Central memory CD8-positive, alpha-beta T cell (primary cell): ENCODE measurements at regions not wholly inside any gene's neighbourhood (a gene's known extent, or its start where the extent isn't known, plus 50 kb on each side); places are given as distances from the start of the nearest gene placed in this dataset.

Source experiments
- ATAC-seq: fragments of 150-1000 bp; cut with Tn5 transposase; replicated peaks from 2 replicates; pipeline ENCODE4 v1.10.0; 2022; ENCODE audit warnings: mild to moderate bottlenecking, moderate FRiP score, moderate number of reproducible peaks; ENCODE audit not compliant: poor library complexity, severe bottlenecking; ENCODE audit errors: extremely low read depth
- DNase-seq, 2 donors: peaks; one replicate each; pipeline ENCODE4 v3.0.0; 2021; ENCODE audit warnings: low spot score in 2 of 2
- H3K27ac Mint-ChIP-seq: one replicate; pipeline ENCODE4 v1.8.0; 2022; ENCODE audit warnings: low read depth, mild to moderate bottlenecking, moderate library complexity, mixed read lengths
- H3K27me3 Mint-ChIP-seq: one replicate; pipeline ENCODE4 v1.8.0; 2022; ENCODE audit warnings: mixed read lengths
- H3K36me3 Mint-ChIP-seq: one replicate; pipeline ENCODE4 v1.8.0; 2022; ENCODE audit warnings: mild to moderate bottlenecking, moderate library complexity, mixed read lengths; ENCODE audit not compliant: insufficient read depth
- H3K4me1 Mint-ChIP-seq: one replicate; pipeline ENCODE4 v1.8.0; 2022; ENCODE audit warnings: mixed read lengths
- H3K4me3 Mint-ChIP-seq: one replicate; pipeline ENCODE4 v1.8.0; 2022; ENCODE audit warnings: mild to moderate bottlenecking, moderate library complexity, mixed read lengths
- H3K9me3 Mint-ChIP-seq: one replicate; pipeline ENCODE4 v1.8.0; 2022; ENCODE audit warnings: mixed read lengths

GRCh38 chr11:134801570-134801969, 389.5 kb upstream of the B3GAT1 start:
- no peak overlapping the region for H3K4me3 Mint-ChIP-seq
- ATAC-seq (no peak), DNase-seq (no peak)
- H3K36me3 Mint-ChIP-seq = no peaks in the 10 kb centered on the region
- H3K9me3 Mint-ChIP-seq = no peaks in the 10 kb centered on the region
- H3K27ac Mint-ChIP-seq = no peak overlapping the region
- no peaks in the 10 kb centered on the region for H3K4me1 Mint-ChIP-seq
- H3K27me3 Mint-ChIP-seq = peaks cover 88% of the 10 kb centered on the region

- Mint-ChIP-seq H3K9me3 (no peaks in the 10 kb centered on the region), H3K27me3 (peaks cover 82% of the 10 kb centered on the region), H3K4me1 (no peaks in the 10 kb centered on the region), H3K27ac (no peak overlapping the region), H3K36me3 (no peaks in the 10 kb centered on the region), H3K4me3 (no peak overlapping the region)
- ATAC-seq (no peak), DNase-seq (no peak)
Observed at GRCh38 chr11:134800826-134801225, 388.8 kb upstream of the B3GAT1 start.

- ATAC-seq (no peak), DNase-seq (no peak)
- Mint-ChIP-seq H3K27ac (no peak overlapping the region), H3K9me3 (no peaks in the 10 kb centered on the region), H3K27me3 (peaks cover 75% of the 10 kb centered on the region), H3K4me1 (no peaks in the 10 kb centered on the region), H3K36me3 (no peaks in the 10 kb centered on the region), H3K4me3 (no peak overlapping the region)
Observed at GRCh38 chr11:134800130-134800529, 388.1 kb upstream of the B3GAT1 start.

GRCh38 chr11:134799386-134799785, 387.3 kb upstream of the B3GAT1 start:
- Mint-ChIP-seq H3K4me1 (no peaks in the 10 kb centered on the region), H3K9me3 (no peaks in the 10 kb centered on the region), H3K27me3 (peaks cover 69% of the 10 kb centered on the region), H3K4me3 (no peak overlapping the region), H3K27ac (no peak overlapping the region), H3K36me3 (no peaks in the 10 kb centered on the region)
- DNase-seq (no peak), ATAC-seq (no peak)

GRCh38 chr11:134797411-134798089, 385.5 kb upstream of the B3GAT1 start:
- Mint-ChIP-seq H3K36me3 (no peaks in the 10 kb centered on the region), H3K27me3 (peaks cover 61% of the 10 kb centered on the region), H3K4me1 (no peaks in the 10 kb centered on the region), H3K4me3 (no peak overlapping the region), H3K9me3 (no peaks in the 10 kb centered on the region), H3K27ac (no peak overlapping the region)
- ATAC-seq (no peak), DNase-seq (no peak)

- Mint-ChIP-seq H3K4me3 (no peak overlapping the region), H3K36me3 (no peaks in the 10 kb centered on the region), H3K4me1 (no peaks in the 10 kb centered on the region), H3K27ac (no peak overlapping the region), H3K9me3 (no peaks in the 10 kb centered on the region), H3K27me3 (peaks cover 53% of the 10 kb centered on the region)
- DNase-seq = no peak
- ATAC-seq = no peak
Observed at GRCh38 chr11:134795017-134795416, 383.0 kb upstream of the B3GAT1 start.

GRCh38 chr11:134794192-134794591, 382.1 kb upstream of the B3GAT1 start:
- Mint-ChIP-seq H3K4me1 (no peaks in the 10 kb centered on the region), H3K27ac (no peak overlapping the region), H3K4me3 (no peak overlapping the region), H3K27me3 (peaks cover 52% of the 10 kb centered on the region), H3K36me3 (no peaks in the 10 kb centered on the region), H3K9me3 (no peaks in the 10 kb centered on the region)
- DNase-seq = no peak
- ATAC-seq = no peak

GRCh38 chr11:134792677-134793076, 380.6 kb upstream of the B3GAT1 start:
- Mint-ChIP-seq H3K4me3 (no peak overlapping the region), H3K36me3 (no peaks in the 10 kb centered on the region), H3K4me1 (no peaks in the 10 kb centered on the region), H3K27me3 (peaks cover 59% of the 10 kb centered on the region), H3K9me3 (no peaks in the 10 kb centered on the region), H3K27ac (no peak overlapping the region)
- ATAC-seq (no peak), DNase-seq (no peak)

- H3K36me3 Mint-ChIP-seq = no peaks in the 10 kb centered on the region
- no peak overlapping the region for H3K4me3 Mint-ChIP-seq
- peaks cover 59% of the 10 kb centered on the region for H3K27me3 Mint-ChIP-seq
- no peak for DNase-seq
- no peak overlapping the region for H3K27ac Mint-ChIP-seq
- no peaks in the 10 kb centered on the region for H3K9me3 Mint-ChIP-seq
- ATAC-seq = no peak
- H3K4me1 Mint-ChIP-seq = no peaks in the 10 kb centered on the region
Observed at GRCh38 chr11:134792044-134792443, 380.0 kb upstream of the B3GAT1 start.

GRCh38 chr11:134791102-134791501, 379.1 kb upstream of the B3GAT1 start:
- Mint-ChIP-seq H3K27me3 (peaks cover 62% of the 10 kb centered on the region), H3K9me3 (no peaks in the 10 kb centered on the region), H3K4me3 (no peak overlapping the region), H3K36me3 (no peaks in the 10 kb centered on the region), H3K4me1 (no peaks in the 10 kb centered on the region), H3K27ac (no peak overlapping the region)
- DNase-seq = no peak
- no peak for ATAC-seq

GRCh38 chr11:134789104-134789503, 377.1 kb upstream of the B3GAT1 start:
- peaks cover 69% of the 10 kb centered on the region for H3K27me3 Mint-ChIP-seq

GRCh38 chr11:134786636-134787035, 374.6 kb upstream of the B3GAT1 start:
- Mint-ChIP-seq H3K36me3 (no peaks in the 10 kb centered on the region), H3K27ac (no peak overlapping the region), H3K4me3 (no peak overlapping the region), H3K9me3 (no peaks in the 10 kb centered on the region), H3K27me3 (peaks cover 79% of the 10 kb centered on the region), H3K4me1 (no peaks in the 10 kb centered on the region)
- ATAC-seq (no peak), DNase-seq (no peak)

More at GRCh38 chr11:134789104-134789503, 377.1 kb upstream of the B3GAT1 start:
- no peaks in the 10 kb centered on the region for H3K4me1 Mint-ChIP-seq
- no peak overlapping the region for H3K4me3 Mint-ChIP-seq
- H3K36me3 Mint-ChIP-seq = no peaks in the 10 kb centered on the region
- no peak for ATAC-seq
- no peak overlapping the region for H3K27ac Mint-ChIP-seq
- H3K9me3 Mint-ChIP-seq = no peaks in the 10 kb centered on the region
- DNase-seq = no peak

GRCh38 chr11:134785660-134786284, 373.7 kb upstream of the B3GAT1 start:
- Mint-ChIP-seq H3K9me3 (no peaks in the 10 kb centered on the region), H3K27me3 (peaks cover 82% of the 10 kb centered on the region), H3K36me3 (no peaks in the 10 kb centered on the region), H3K4me1 (no peaks in the 10 kb centered on the region), H3K4me3 (no peak overlapping the region), H3K27ac (no peak overlapping the region)
- DNase-seq (no peak), ATAC-seq (no peak)
